Parathyroid adenoma (tissue), 2 donors: ENCODE measurements at regions not wholly inside any gene's neighbourhood (a gene's known extent, or its start where the extent isn't known, plus 50 kb on each side); places are given as distances from the start of the nearest gene placed in this dataset.
"Not testable (repeated sequence)": the region's sequence is repeated elsewhere in the genome, so short reads cannot be mapped to it uniquely, and the experiment has no call there.

ENCODE experiments used
- H2AFZ ChIP-seq: fragments of 300-600 bp; sonication (generic); one replicate; pipeline ENCODE4 v1.7.0; 2017; ENCODE audit warnings: antibody characterized with exemption, mild to moderate bottlenecking
- H3K27ac ChIP-seq: fragments of 300-600 bp; sonication (generic); one replicate; pipeline ENCODE4 v1.7.0; 2017
- H3K27me3 ChIP-seq: fragments of 300-600 bp; sonication (generic); one replicate; pipeline ENCODE4 v1.7.0; 2017; ENCODE audit warnings: low read length; ENCODE audit not compliant: control insufficient read depth, insufficient read depth
- H3K36me3 ChIP-seq: fragments of 300-600 bp; sonication (generic); one replicate; pipeline ENCODE4 v1.7.0; 2017; ENCODE audit warnings: low read length; ENCODE audit not compliant: control insufficient read depth, insufficient read depth
- H3K4me1 ChIP-seq: fragments of 300-600 bp; sonication (generic); one replicate; pipeline ENCODE4 v1.7.0; 2017; ENCODE audit warnings: control low read depth
- H3K4me2 ChIP-seq: fragments of 300-600 bp; sonication (generic); one replicate; pipeline ENCODE4 v1.7.0; 2017; ENCODE audit warnings: low read length
- H3K4me3 ChIP-seq: fragments of 300-600 bp; sonication (generic); one replicate; pipeline ENCODE4 v1.7.0; 2017; ENCODE audit warnings: low read depth, low read length
- H3K79me2 ChIP-seq: fragments of 300-600 bp; sonication (generic); one replicate; pipeline ENCODE4 v1.7.0; 2017; ENCODE audit warnings: control low read depth
- H3K9ac ChIP-seq: fragments of 300-600 bp; sonication (generic); one replicate; pipeline ENCODE4 v1.7.0; 2017; ENCODE audit warnings: mild to moderate bottlenecking
- H3K9me3 ChIP-seq: fragments of 300-600 bp; sonication (generic); one replicate; pipeline ENCODE4 v1.7.0; 2017; ENCODE audit warnings: low read length; ENCODE audit not compliant: control insufficient read depth
- TF ChIP-seq, protein P1 (sequence below): fragments of 300-600 bp; sonication (generic); IDR thresholded peaks from one replicate; pipeline ENCODE4 v1.7.0; 2017; ENCODE audit warnings: antibody characterized with exemption, mild to moderate bottlenecking
- donor health status: primary hyperparathyroidism.

DNA sequence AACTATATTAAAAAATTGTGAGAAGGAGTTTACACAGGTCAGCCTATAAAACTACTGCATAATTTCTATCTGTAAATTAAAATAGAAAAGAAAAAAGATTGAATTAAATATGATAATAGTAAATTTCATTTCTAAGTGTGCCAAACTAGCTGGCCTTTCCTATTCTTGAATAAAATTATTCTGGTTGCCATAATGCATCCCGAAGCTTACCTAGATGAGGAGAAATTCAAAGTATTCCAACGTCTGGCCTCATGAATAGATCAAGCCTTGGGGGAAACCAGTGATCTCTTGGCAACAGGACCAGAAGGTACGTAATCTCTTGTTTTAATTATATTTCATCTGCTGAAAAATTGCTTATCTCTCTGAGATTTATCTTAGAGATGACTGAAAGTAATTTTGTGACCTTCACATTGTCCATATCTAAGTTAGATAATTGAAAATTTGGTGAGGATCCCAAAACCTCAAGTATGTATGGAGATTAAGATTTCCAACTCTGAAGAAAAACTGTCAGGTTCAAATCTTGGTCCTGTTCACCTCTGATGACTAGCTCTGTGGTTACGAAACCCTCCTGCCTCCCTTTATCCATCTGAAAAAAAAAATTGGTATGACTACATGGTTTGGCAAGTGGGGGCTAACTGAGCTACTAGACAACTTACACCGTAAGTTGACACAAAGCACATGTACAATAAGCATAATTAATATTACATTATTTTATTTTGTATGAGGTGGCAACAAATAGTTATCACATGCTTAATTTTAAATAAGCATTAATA is 891.4 kb upstream of the ADAMTS5 start:
- H3K9ac ChIP-seq, H3K27me3 ChIP-seq, H3K4me1 ChIP-seq, H3K79me2 ChIP-seq, H3K4me3 ChIP-seq, H3K9me3 ChIP-seq, H2AFZ ChIP-seq, H3K36me3 ChIP-seq, H3K27ac ChIP-seq, H3K4me2 ChIP-seq: not testable (repeated sequence)

DNA sequence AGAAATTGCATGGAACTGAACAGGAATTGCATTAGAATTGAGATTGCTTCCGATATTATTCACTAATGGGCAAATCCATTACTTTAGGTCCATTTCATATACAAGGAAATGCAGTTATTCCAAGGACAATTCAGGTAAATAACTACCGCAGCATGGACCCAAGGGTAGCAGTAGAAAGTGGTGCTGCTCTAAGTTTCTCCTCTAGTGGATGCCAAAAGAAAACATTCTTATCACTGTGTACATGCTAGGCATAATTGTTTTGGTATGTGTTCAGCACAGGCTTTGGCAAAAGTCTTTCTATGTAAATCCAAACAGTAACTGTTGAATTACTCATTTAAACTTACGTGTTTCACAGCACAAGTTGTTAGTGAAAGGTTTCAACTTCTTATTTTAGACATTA is 890.1 kb upstream of the ADAMTS5 start:
- H3K36me3 ChIP-seq, H3K4me1 ChIP-seq, H3K4me2 ChIP-seq, H3K9ac ChIP-seq, H3K27ac ChIP-seq, H2AFZ ChIP-seq, H3K27me3 ChIP-seq, H3K4me3 ChIP-seq, H3K79me2 ChIP-seq, H3K9me3 ChIP-seq: not testable (repeated sequence)

DNA sequence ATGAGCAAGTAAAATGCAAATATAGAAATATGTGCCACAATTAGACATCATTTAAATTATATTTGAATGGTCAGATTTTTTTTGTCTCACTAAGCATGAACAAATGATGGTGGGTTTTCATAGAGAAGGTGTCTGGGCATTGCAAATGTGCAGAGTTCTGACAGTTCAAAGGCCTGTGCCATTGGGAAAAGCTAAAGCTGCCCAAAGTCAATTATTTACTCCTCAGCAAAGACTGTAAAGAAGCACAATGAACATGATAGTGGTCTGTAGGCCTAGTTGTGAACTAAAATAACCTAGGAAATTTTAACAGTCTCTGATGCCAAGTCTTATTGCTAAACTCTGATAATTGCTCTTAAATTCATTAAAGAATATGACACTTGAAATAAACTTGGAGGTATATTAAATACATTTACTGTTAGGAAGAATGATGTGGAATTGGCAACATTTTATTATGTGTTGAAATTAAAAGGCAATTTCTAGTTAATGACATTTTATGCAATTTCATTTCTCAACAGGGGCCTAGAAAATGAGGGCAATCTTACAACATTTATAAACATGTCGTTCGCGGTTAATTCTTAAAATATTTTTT is 874.3 kb upstream of the ADAMTS5 start:
- H3K4me1 ChIP-seq: no peaks in the 10 kb centered on the region
- TF ChIP-seq, protein P1, sequence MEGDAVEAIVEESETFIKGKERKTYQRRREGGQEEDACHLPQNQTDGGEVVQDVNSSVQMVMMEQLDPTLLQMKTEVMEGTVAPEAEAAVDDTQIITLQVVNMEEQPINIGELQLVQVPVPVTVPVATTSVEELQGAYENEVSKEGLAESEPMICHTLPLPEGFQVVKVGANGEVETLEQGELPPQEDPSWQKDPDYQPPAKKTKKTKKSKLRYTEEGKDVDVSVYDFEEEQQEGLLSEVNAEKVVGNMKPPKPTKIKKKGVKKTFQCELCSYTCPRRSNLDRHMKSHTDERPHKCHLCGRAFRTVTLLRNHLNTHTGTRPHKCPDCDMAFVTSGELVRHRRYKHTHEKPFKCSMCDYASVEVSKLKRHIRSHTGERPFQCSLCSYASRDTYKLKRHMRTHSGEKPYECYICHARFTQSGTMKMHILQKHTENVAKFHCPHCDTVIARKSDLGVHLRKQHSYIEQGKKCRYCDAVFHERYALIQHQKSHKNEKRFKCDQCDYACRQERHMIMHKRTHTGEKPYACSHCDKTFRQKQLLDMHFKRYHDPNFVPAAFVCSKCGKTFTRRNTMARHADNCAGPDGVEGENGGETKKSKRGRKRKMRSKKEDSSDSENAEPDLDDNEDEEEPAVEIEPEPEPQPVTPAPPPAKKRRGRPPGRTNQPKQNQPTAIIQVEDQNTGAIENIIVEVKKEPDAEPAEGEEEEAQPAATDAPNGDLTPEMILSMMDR: no peak
- H3K9me3 ChIP-seq: no peaks in the 10 kb centered on the region
- no peak overlapping the region for H3K4me2 ChIP-seq
- H3K79me2 ChIP-seq: no peaks in the 10 kb centered on the region
- H3K4me3 ChIP-seq: no peak overlapping the region
- no peak overlapping the region for H3K27ac ChIP-seq
- no peak overlapping the region for H3K9ac ChIP-seq
- no peaks in the 10 kb centered on the region for H3K27me3 ChIP-seq
- H3K36me3 ChIP-seq: no peaks in the 10 kb centered on the region
- no peak overlapping the region for H2AFZ ChIP-seq

DNA sequence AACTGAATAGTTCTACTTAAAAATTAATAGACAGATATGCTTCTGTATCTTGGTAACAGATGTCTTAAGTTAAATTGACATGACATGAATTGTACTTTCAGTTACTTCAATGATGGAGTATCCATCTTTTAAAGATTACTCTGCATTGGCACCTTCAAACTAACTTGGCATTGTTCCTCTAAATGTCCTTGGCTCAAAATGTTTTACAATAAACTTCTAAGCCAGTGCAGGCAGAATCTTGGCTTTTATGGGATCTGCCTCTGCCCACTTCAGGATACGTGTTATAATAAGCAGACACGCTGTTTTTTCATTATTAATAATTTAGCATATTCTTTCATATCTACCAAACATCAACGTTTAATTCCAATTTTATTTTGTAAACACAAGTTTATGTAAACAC is 873.4 kb upstream of the ADAMTS5 start:
- Histone ChIP-seq H3K9me3 (no peaks in the 10 kb centered on the region), H3K27ac (no peak overlapping the region)

DNA sequence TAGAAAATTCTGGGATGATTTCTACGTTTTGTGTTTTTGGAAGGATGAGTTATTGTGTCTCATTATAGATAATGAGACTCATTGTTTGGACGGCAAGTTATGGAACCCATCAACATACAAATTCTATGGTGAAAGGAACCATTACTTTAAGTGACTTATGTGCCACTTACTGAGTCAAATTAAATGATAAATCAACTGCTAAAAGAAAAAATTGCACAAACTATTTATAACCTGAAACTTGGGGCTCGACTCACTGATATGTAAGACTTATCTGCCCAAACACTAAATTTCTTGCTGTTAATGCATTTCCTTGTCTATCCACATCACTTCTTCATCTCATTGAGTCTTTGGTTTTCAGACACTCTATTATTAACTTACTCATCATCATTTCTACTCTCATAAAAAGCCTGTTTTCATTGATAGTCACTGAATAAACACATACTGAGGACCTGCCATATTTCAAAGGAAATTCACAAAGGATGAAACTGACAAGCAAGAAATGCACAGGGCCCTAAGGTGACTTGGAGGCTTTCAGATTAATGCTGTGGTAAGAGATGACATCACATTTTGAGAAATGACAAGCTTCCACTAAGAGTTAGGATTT is 872.7 kb upstream of the ADAMTS5 start:
- H3K36me3 ChIP-seq: no peaks in the 10 kb centered on the region
- no peaks in the 10 kb centered on the region for H3K27me3 ChIP-seq
- H3K9ac ChIP-seq: no peak overlapping the region
- H3K4me1 ChIP-seq: no peaks in the 10 kb centered on the region
- no peak overlapping the region for H3K27ac ChIP-seq
- H3K4me3 ChIP-seq: no peak overlapping the region
- TF ChIP-seq, protein P1: no peak
- no peak overlapping the region for H2AFZ ChIP-seq
- no peaks in the 10 kb centered on the region for H3K79me2 ChIP-seq
- H3K9me3 ChIP-seq: no peaks in the 10 kb centered on the region
- H3K4me2 ChIP-seq: no peak overlapping the region

More for the DNA sequence above, 873.4 kb upstream of the ADAMTS5 start:
- Histone ChIP-seq H3K9ac (no peak overlapping the region), H3K4me2 (no peak overlapping the region), H3K4me1 (no peaks in the 10 kb centered on the region), H2AFZ (no peak overlapping the region), H3K27me3 (no peaks in the 10 kb centered on the region), H3K4me3 (no peak overlapping the region), H3K36me3 (no peaks in the 10 kb centered on the region), H3K79me2 (no peaks in the 10 kb centered on the region)
- TF ChIP-seq, protein P1: no peak
